Fibroblast of the aortic adventitia (primary cell): ENCODE measurements at regions not wholly inside any gene's neighbourhood (a gene's known extent, or its start where the extent isn't known, plus 50 kb on each side); places are given as distances from the start of the nearest gene placed in this dataset.
"Not testable (repeated sequence)": the region's sequence is repeated elsewhere in the genome, so short reads cannot be mapped to it uniquely, and the experiment has no call there.

ENCODE experiments used
- DNase-seq: peaks from one replicate; pipeline ENCODE4 v3.0.0-alpha.2; 2010; ENCODE audit warnings: low read depth
- H3K4me3 ChIP-seq: 2 replicates; pipeline ENCODE4 v1.5.1; 2011; ENCODE audit warnings: low read depth, mild to moderate bottlenecking, control low read depth, low read length, moderate library complexity
- TF ChIP-seq, protein P1 (sequence below): IDR thresholded peaks from 2 replicates; pipeline ENCODE4 v1.5.1; 2011; ENCODE audit warnings: mild to moderate bottlenecking, low read length, control low read depth, inconsistent platforms; ENCODE audit not compliant: insufficient read depth

DNA sequence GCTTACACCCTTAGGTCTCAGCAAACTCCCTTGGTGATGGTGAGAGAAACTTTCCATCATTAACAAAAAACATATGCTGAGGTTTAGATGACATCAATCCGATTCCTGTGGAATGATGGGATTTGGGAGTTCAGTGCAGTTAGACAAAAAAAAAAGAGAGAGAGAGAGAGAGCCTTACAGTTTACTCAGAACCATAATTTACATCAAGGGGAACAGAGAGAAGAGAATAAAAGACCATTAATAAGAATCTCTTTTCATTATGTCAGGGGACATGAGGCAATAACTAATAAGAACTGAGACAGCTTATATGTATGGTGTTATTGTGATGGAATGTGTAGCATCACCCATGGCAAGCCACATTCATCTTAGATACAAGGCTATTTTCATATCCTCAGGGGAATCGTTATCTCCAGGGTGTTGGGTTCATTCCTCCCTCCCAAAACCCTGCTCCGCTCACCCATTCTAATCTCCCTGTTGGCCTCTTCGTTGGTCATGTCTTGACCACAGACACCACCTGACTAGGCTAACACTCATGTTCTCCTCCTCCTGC lies 175.7 kb upstream of the MXRA5 start:
- H3K4me3 ChIP-seq: no peak overlapping the region
- peak; percentile 87 for DNase-seq
- TF ChIP-seq, protein P1, sequence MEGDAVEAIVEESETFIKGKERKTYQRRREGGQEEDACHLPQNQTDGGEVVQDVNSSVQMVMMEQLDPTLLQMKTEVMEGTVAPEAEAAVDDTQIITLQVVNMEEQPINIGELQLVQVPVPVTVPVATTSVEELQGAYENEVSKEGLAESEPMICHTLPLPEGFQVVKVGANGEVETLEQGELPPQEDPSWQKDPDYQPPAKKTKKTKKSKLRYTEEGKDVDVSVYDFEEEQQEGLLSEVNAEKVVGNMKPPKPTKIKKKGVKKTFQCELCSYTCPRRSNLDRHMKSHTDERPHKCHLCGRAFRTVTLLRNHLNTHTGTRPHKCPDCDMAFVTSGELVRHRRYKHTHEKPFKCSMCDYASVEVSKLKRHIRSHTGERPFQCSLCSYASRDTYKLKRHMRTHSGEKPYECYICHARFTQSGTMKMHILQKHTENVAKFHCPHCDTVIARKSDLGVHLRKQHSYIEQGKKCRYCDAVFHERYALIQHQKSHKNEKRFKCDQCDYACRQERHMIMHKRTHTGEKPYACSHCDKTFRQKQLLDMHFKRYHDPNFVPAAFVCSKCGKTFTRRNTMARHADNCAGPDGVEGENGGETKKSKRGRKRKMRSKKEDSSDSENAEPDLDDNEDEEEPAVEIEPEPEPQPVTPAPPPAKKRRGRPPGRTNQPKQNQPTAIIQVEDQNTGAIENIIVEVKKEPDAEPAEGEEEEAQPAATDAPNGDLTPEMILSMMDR: no peak

DNA sequence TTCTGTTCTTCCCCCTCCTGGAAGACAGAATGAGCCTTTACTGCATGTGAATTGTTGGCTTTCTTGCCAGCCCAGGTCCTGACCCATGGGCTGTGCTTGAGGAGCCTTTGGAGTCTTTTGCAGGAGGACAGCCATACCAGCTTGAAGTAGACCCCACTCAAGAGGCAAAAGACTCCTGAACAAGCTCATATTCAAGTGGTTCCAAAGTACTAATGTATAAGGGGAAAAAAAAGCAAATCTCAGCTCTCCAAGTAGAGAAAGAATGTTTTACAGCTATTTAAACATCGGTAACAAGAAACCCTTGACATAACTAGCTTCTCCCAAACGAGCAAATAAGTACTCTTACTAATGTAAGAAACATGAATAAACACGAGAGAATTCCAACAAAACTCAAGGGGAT lies 174.9 kb upstream of the MXRA5 start:
- DNase-seq: peak; percentile 41

DNA sequence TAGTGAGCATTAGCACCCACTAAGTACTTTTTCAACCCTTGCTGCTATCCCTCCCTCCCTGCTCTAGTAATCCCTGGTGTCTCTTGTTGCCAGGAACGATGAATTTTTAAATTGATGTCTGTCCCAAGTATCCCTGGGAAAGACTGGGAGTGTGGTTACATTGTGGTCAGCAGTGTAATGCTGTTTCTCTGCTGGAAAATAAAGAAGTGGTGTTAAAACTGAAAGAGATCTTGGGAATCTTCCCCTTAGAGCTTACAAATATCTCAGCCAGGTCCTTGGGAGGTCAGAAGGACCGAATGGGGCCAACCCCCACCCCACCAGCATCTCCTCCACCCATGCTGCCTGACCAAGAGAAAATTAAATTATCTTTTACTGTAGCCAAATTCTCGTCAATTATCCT lies 174.5 kb upstream of the MXRA5 start:
- TF ChIP-seq, protein P1: no peak
- no peak for DNase-seq
- H3K4me3 ChIP-seq: no peak overlapping the region

More for the DNA sequence above, 174.9 kb upstream of the MXRA5 start:
- TF ChIP-seq, protein P1: no peak
- no peak overlapping the region for H3K4me3 ChIP-seq

DNA sequence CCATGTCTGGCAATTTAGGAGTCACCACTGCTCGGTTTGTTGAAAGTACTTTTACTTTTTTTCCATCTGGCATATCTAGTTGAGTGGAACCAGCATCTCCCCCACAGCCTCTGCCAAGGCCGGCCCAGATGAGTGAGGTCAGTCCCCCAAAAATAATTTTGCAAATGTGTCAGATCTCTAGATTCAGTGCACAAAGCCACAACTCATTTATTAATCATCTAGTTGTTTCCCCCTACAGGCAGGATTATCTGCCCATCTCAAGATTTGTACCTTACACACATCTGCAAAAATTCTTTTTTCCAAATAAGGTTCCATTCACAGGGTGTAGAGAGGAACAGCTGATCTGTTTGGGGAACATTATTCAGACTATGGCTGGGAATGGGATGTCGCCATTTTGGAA lies 174.0 kb upstream of the MXRA5 start:
- DNase-seq: no peak
- TF ChIP-seq, protein P1: no peak
- no peak overlapping the region for H3K4me3 ChIP-seq

- not testable (repeated sequence) for H3K4me3 ChIP-seq
- DNase-seq: peak; percentile 67
These were observed 172.9 kb upstream of the MXRA5 start for GRCh38 chrX:3519384-3519783.

GRCh38 chrX:3518870-3519269 lies 172.4 kb upstream of the MXRA5 start:
- peak; percentile 91 for DNase-seq
- no peak overlapping the region for H3K4me3 ChIP-seq
- TF ChIP-seq, protein P1: no peak

GRCh38 chrX:3516051-3516541 lies 169.6 kb upstream of the MXRA5 start:
- no peak overlapping the region for H3K4me3 ChIP-seq
- TF ChIP-seq, protein P1: no peak
- DNase-seq: peak; percentile 80
